ENCODE measurements at regions not wholly inside any gene's neighbourhood (a gene's known extent, or its start where the extent isn't known, plus 50 kb on each side); places are given as distances from the start of the nearest gene placed in this dataset.

DNA sequence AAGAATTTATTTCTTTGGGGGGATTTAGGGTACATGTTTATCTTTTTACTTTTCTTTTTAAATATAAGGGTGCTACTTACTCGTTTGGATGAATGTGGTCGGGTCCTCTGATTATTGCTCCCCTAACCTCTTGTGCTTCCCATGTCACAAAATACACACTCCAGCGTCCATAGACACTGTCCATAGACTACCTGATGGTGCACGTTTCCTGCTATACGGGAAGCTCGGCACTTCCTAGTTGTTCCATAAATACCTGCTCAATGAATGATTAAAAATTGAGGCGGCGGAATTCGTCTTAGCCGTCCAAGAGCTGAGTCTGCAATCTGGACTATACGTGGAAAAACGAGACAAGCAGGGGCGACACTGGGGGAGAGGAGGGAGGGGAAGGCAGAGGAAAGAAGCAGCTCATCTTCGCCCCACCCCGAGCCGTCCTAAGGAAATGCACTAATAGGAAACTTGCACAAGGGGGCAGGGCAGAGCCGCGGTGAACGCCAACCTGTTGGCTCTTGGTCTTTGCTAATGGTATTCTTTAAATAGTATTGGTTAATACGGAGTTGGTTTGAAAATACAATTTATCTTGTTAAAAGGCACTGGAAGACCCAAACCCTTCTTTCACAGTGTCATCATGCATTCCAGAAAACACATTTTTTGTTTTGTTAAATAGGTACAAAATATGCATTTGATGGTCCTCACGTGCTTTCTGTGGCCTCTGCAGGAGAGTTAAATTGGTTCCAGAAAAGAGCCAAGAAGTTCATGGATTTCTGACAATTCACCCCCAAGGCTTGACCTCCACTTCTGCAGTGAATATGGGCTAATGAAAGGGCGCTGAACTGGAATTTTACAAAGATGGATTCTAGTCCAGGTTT, 73.0 kb upstream of the KCTD1 start:
- Mint-ChIP-seq H3K4me3 (no peak overlapping the region), H3K36me3 (no peaks in the 10 kb centered on the region), H3K4me1 (no peaks in the 10 kb centered on the region), H3K27me3 (ENCODE audit: low read depth in 3 of 3) (peaks cover 0 to 3% (median 3%) of the 10 kb centered on the region in 3 donors), H3K9me3 (peaks cover 0 to 14% (median 5%) of the 10 kb centered on the region in 6 donors), H3K27ac (no peak overlapping the region)
- no peak for DNase-seq

DNA sequence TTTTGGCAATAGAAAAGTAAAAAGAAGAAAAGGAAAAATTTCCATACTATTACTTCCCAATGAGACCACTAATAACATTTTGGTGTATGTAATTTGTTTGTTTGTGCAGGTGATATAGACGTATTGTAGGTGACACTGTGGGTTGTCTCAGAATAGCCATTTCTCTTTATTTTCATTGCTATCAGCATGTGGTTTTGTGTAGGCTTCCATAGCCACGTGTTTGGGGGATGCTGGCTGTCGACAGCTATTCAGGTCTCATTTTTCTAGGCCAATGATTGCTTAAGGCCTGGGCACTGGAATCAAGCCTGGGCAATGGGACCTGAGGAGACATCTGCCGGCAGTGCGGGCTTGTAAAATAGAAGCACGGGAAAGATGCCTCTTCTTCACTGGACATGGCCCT, 71.0 kb upstream of the KCTD1 start:
- Mint-ChIP-seq H3K27me3 (ENCODE audit: low read depth in 3 of 3) (peaks cover 0 to 3% (median 3%) of the 10 kb centered on the region in 3 donors), H3K36me3 (no peaks in the 10 kb centered on the region), H3K4me1 (no peaks in the 10 kb centered on the region), H3K9me3 (peaks cover 0 to 7% (median 5%) of the 10 kb centered on the region in 6 donors), H3K4me3 (no peak overlapping the region), H3K27ac (no peak overlapping the region)
- no peak for DNase-seq

DNA sequence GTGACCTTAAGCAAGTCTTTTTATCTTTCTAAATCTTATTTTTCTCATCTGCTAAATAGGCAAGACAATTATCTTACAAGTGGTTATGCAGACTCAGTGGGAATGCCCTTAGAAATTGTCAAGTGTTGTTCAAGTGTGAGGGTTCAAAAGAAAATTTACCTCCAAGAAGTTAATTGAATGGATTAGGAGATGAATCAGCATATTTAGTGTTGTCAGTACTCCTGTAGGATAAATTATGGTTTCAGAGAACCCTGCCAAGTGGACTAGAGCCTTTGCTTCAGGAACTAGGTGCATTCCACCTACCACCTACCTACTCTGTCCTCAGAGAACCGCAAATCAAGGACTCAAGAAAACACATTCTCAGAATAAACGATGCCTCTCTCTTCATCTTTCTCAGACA, 69.8 kb upstream of the KCTD1 start:
- no peaks in the 10 kb centered on the region for H3K36me3 Mint-ChIP-seq
- H3K4me3 Mint-ChIP-seq, result no peak overlapping the region
- H3K27ac Mint-ChIP-seq, result no peak overlapping the region
- H3K9me3 Mint-ChIP-seq, result peaks cover 0 to 5% (median 0%) of the 10 kb centered on the region in 6 donors
- peaks cover 0 to 3% (median 0%) of the 10 kb centered on the region in 3 donors for H3K27me3 Mint-ChIP-seq (ENCODE audit: low read depth in 3 of 3)
- no peaks in the 10 kb centered on the region for H3K4me1 Mint-ChIP-seq
- no peak for DNase-seq

DNA sequence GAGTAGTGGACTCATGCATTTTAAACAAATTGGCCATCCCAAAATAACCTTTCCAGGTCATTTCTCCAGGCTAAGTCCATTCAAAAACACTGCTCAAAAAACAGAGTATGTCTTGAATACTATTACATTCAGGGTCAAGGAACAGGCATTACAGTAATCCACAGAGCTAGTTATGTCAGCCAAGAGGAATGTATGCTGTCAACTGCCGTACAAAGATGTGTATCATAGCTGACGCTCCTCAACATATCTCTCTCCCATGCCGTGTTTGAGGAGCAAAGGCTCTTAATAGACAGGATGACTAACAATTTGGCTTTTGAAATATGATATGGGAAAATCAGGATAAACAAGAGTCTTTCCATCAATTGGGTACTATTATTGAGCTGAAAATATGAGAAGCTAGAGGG, 68.8 kb upstream of the KCTD1 start:
- Mint-ChIP-seq H3K36me3 (no peaks in the 10 kb centered on the region), H3K4me1 (no peaks in the 10 kb centered on the region), H3K27me3 (ENCODE audit: low read depth in 3 of 3) (peaks cover 0 to 3% (median 0%) of the 10 kb centered on the region in 3 donors), H3K4me3 (no peak overlapping the region), H3K9me3 (peaks cover 0 to 5% (median 0%) of the 10 kb centered on the region in 6 donors), H3K27ac (no peak overlapping the region)
- DNase-seq, result no peak

DNA sequence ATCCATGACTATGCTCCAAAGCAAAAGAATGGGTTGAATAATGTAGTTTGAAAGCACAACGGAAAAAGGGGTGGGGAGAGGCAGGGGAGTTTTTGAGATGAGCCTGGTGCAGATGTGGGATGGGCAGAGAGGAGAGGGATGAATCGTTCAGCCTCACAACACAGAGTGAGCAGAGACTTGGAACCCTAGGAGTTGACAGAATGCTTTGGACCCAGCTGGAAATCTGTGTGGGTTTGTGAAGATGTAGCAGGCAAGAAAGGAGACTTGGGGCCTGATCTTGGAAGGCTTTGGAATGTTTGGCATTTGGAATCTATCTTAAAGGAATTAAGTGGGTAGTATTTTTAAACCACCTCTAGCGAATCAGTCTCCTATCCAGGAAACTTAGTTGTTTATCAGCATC, 66.0 kb upstream of the KCTD1 start:
- H3K4me3 Mint-ChIP-seq, result no peak overlapping the region
- no peaks in the 10 kb centered on the region for H3K4me1 Mint-ChIP-seq
- H3K36me3 Mint-ChIP-seq, result no peaks in the 10 kb centered on the region
- H3K27me3 Mint-ChIP-seq (ENCODE audit: low read depth in 3 of 3), result no peaks in the 10 kb centered on the region
- DNase-seq, result no peak
- H3K9me3 Mint-ChIP-seq, result peaks cover 0 to 4% (median 0%) of the 10 kb centered on the region in 6 donors
- no peak overlapping the region for H3K27ac Mint-ChIP-seq

Measured in immature natural killer cell (primary cell).